PC-3 (cell line): ENCODE measurements at regions not wholly inside any gene's neighbourhood (a gene's known extent, or its start where the extent isn't known, plus 50 kb on each side); places are given as distances from the start of the nearest gene placed in this dataset.

Source experiments
- ATAC-seq: fragments of 200-7000 bp; cut with Tn5 transposase; 2 replicates; pipeline ENCODE4 v1.9.1; 2020; ENCODE audit warnings: mild to moderate bottlenecking, moderate library complexity
- BruUV-seq: library from RNA; stranded (reverse); fragments of 400-500 nt; replicated peaks from 2 replicates; lab custom pipeline; 2021; lab: Mats Ljungman, UMichigan
- CTCF ChIA-PET: fragments of 300-600 bp; sonication (Branson Sonifier 250); formaldehyde crosslinking; loops from one replicate; lab custom pipeline; 2022; ENCODE audit warnings: antibody characterized with exemption; lab: Charles Lee
- POLR2A ChIA-PET: fragments of 300-600 bp; sonication (Branson Sonifier 250); formaldehyde crosslinking; loops from one replicate; lab custom pipeline; 2022; ENCODE audit warnings: antibody characterized with exemption; ENCODE audit not compliant: unreplicated experiment; lab: Charles Lee
- DNase-seq: peaks from one replicate; pipeline ENCODE4 v3.0.0-alpha.2; 2015
- H2AFZ ChIP-seq: fragments of 300-600 bp; sonication (generic); 2 replicates; pipeline ENCODE4 v1.6.0; 2016; ENCODE audit warnings: antibody characterized with exemption, low read length
- H3F3A ChIP-seq: fragments of 300-600 bp; sonication (generic); one replicate; pipeline ENCODE4 v1.6.0; 2017; ENCODE audit warnings: antibody characterized with exemption, low read length, control low read depth, mild to moderate bottlenecking; ENCODE audit not compliant: unreplicated experiment
- H3K27ac ChIP-seq: fragments of 300-600 bp; sonication (generic); 2 replicates; pipeline ENCODE4 v1.5.1; 2016; ENCODE audit warnings: mild to moderate bottlenecking, low read length
- H3K27me3 ChIP-seq: fragments of 300-600 bp; sonication (generic); 2 replicates; pipeline ENCODE4 v1.6.1; 2016; ENCODE audit warnings: low read length, mixed read lengths
- H3K36me3 ChIP-seq: fragments of 300-600 bp; sonication (generic); 2 replicates; pipeline ENCODE4 v1.6.1; 2016; ENCODE audit warnings: low read depth, mixed run types, low read length, mixed read lengths
- H3K4me1 ChIP-seq: fragments of 300-600 bp; sonication (generic); 2 replicates; pipeline ENCODE4 v1.5.1; 2016; ENCODE audit warnings: low read length; ENCODE audit not compliant: insufficient read depth
- H3K4me2 ChIP-seq: fragments of 300-600 bp; sonication (generic); 2 replicates; pipeline ENCODE4 v1.6.0; 2016; ENCODE audit warnings: low read length
- H3K4me3 ChIP-seq: fragments of 300-600 bp; sonication (generic); 2 replicates; pipeline ENCODE4 v1.5.1; 2016; ENCODE audit warnings: mild to moderate bottlenecking, low read length, mixed read lengths
- H3K79me2 ChIP-seq: fragments of 300-600 bp; sonication (generic); 2 replicates; pipeline ENCODE4 v1.6.1; 2017; ENCODE audit warnings: low read length, mixed read lengths
- H3K9ac ChIP-seq: fragments of 300-600 bp; sonication (generic); 2 replicates; pipeline ENCODE4 v1.6.0; 2016; ENCODE audit warnings: mild to moderate bottlenecking, low read length
- H3K9me2 ChIP-seq: fragments of 300-600 bp; sonication (generic); replicated peaks from 2 replicates; pipeline ENCODE4 v1.6.1; 2016; ENCODE audit warnings: mixed run types, low read length, mixed read lengths
- H3K9me3 ChIP-seq: fragments of 300-600 bp; sonication (generic); 2 replicates; pipeline ENCODE4 v1.6.1; 2016; ENCODE audit warnings: low read length, mixed read lengths
- H4K20me1 ChIP-seq: fragments of 300-600 bp; sonication (generic); 2 replicates; pipeline ENCODE4 v1.6.1; 2016; ENCODE audit warnings: low read length, mixed read lengths
- CTCF ChIP-seq: fragments of 300-600 bp; sonication (generic); conservative IDR thresholded peaks from 2 replicates; pipeline ENCODE4 v1.5.1; 2017; ENCODE audit warnings: antibody characterized with exemption, low read depth, mild to moderate bottlenecking, low read length
- EZH2 ChIP-seq: fragments of 300-600 bp; sonication (generic); IDR thresholded peaks from one replicate; pipeline ENCODE4 v1.6.1; 2017; ENCODE audit warnings: antibody characterized with exemption, mild to moderate bottlenecking, low read length; ENCODE audit not compliant: unreplicated experiment
- EZH2phosphoT487 ChIP-seq: fragments of 300-600 bp; sonication (generic); IDR thresholded peaks from 2 replicates; pipeline ENCODE4 v1.6.1; 2018; ENCODE audit warnings: mild to moderate bottlenecking, antibody characterized with exemption, low read length, borderline replicate concordance
- intact Hi-C: fragments of 100-400 bp; cut with micrococcal nuclease; formaldehyde crosslinking; loops from 2 replicates; pipeline ENCODE4 v1.9.0; 2023

- Histone ChIP-seq H2AFZ (no peak overlapping the region), H3K4me1 (peaks cover 48% of the 10 kb centered on the region), H3K27me3 (no peaks in the 10 kb centered on the region), H3K4me3 (no peak overlapping the region), H3K79me2 (no peaks in the 10 kb centered on the region), H3F3A (no peaks in the 10 kb centered on the region), H3K27ac (no peak overlapping the region), H3K36me3 (no peaks in the 10 kb centered on the region), H3K4me2 (no peak overlapping the region), H4K20me1 (no peaks in the 10 kb centered on the region), H3K9me2 (no peaks in the 10 kb centered on the region), H3K9me3 (no peaks in the 10 kb centered on the region), H3K9ac (no peak overlapping the region)
- DNase-seq: no peak
- TF ChIP-seq EZH2phosphoT487 (no peak), EZH2 (no peak), CTCF (no peak)
- no TSS peak for BruUV-seq
- intact Hi-C loops: no loop called here
- CTCF ChIA-PET: no interaction called here
- ATAC-seq: no peak
- POLR2A ChIA-PET: no interaction called here
These were observed 888.0 kb upstream of the CHAC2 start for GRCh38 chr2:52879561-52879960.

GRCh38 chr2:52877703-52878102 lies 889.9 kb upstream of the CHAC2 start:
- no peak for TF ChIP-seq CTCF
- no peak for TF ChIP-seq EZH2
- TF ChIP-seq EZH2phosphoT487: no peak
- Histone ChIP-seq H3K4me2 (0 out of 2 replicates have a peak overlapping the region, but pooled peaks have one; percentile 7), H3K79me2 (no peaks in the 10 kb centered on the region), H3K27ac (no peak overlapping the region), H3K9me3 (no peaks in the 10 kb centered on the region), H3F3A (no peaks in the 10 kb centered on the region), H3K4me3 (no peak overlapping the region), H4K20me1 (no peaks in the 10 kb centered on the region), H3K9me2 (no peaks in the 10 kb centered on the region), H3K9ac (no peak overlapping the region), H2AFZ (no peak overlapping the region), H3K4me1 (peaks cover 48% of the 10 kb centered on the region), H3K27me3 (no peaks in the 10 kb centered on the region), H3K36me3 (no peaks in the 10 kb centered on the region)
- DNase-seq (peak; percentile 59), ATAC-seq (peak; percentile 49)
- intact Hi-C loops: loop anchor here (1.0 to 2.0 kb wide), 2 partner anchors 57 to 67 kb away; no protein-coding TSS in a partner anchor
- POLR2A ChIA-PET: no interaction called here
- CTCF ChIA-PET: no interaction called here
- BruUV-seq: no TSS peak

- Histone ChIP-seq H2AFZ (no peak overlapping the region), H3F3A (no peaks in the 10 kb centered on the region), H3K4me2 (no peak overlapping the region), H3K4me3 (no peak overlapping the region), H3K9me2 (no peaks in the 10 kb centered on the region), H4K20me1 (no peaks in the 10 kb centered on the region), H3K9ac (no peak overlapping the region), H3K79me2 (no peaks in the 10 kb centered on the region), H3K36me3 (no peaks in the 10 kb centered on the region), H3K4me1 (peaks cover 25% of the 10 kb centered on the region), H3K9me3 (no peaks in the 10 kb centered on the region), H3K27me3 (no peaks in the 10 kb centered on the region), H3K27ac (no peak overlapping the region)
- DNase-seq (peak; percentile 19), ATAC-seq (no peak)
- ChIA-PET POLR2A (no interaction called here), CTCF (no interaction called here)
- TF ChIP-seq EZH2: no peak
- intact Hi-C loops: no loop called here
- BruUV-seq: no TSS peak
These were observed 893.0 kb upstream of the CHAC2 start for GRCh38 chr2:52874466-52875106.
